Natural killer cell treated with Interleukin-12 subunit alpha and Interleukin-12 subunit beta and Interleukin-15 and Interleukin-18, amount 100 ng/mL, for 72 hours (primary cell): ENCODE measurements at regions not wholly inside any gene's neighbourhood (a gene's known extent, or its start where the extent isn't known, plus 50 kb on each side); places are given as distances from the start of the nearest gene placed in this dataset.

Experiments
- ATAC-seq, 2 donors: fragments of 150-1000 bp; cut with Tn5 transposase in 1 of 2; sonication (Bioruptor Pico), chemical (Tn5 transposase) in 1 of 2; 2 replicates each; pipeline ENCODE4 v1.10.0; 2021
- DNase-seq: peaks from one replicate; pipeline ENCODE4 v3.0.0; 2022; ENCODE audit warnings: low spot score
- H3K27ac Mint-ChIP-seq, 2 donors: 1 replicate in 1 of 2; 2 replicates in 1 of 2; pipeline ENCODE4 v1.8.0; 2022; ENCODE audit warnings: mixed read lengths in 2 of 2, mild to moderate bottlenecking in 1 of 2, moderate library complexity in 1 of 2
- H3K27me3 Mint-ChIP-seq, 2 donors: 1 replicate in 1 of 2; 2 replicates in 1 of 2; pipeline ENCODE4 v1.8.0; 2022; ENCODE audit warnings: mixed read lengths in 2 of 2
- H3K36me3 Mint-ChIP-seq: one replicate; pipeline ENCODE4 v1.8.0; 2022; ENCODE audit warnings: mixed read lengths
- H3K4me1 Mint-ChIP-seq, 2 donors: 1 replicate in 1 of 2; 2 replicates in 1 of 2; pipeline ENCODE4 v1.8.0; 2022; ENCODE audit warnings: low read depth in 2 of 2, mixed read lengths in 2 of 2, mild to moderate bottlenecking in 1 of 2
- H3K4me3 Mint-ChIP-seq: one replicate; pipeline ENCODE4 v1.8.0; 2022; ENCODE audit warnings: mixed read lengths
- H3K9me3 Mint-ChIP-seq: 2 replicates; pipeline ENCODE4 v1.8.0; 2022; ENCODE audit warnings: mixed read lengths

DNA sequence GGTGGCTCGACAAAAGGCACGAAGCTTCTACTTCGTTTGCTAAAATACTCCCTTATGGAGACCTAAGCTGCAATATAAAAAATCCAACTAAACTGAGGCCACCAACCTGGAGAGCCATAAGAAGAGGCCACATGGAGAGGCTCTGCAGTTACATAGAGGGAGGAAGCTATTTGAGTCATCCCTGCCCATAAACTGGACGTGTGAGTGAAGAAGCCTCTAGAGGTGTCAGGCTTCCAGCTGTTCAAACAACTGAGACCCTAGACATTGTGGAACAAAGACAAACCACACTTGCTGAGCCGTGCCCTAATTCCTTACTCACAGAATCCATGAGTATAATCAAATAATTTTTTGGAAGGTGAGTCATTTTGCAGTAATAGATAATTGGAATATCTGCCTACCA is 50.2 kb upstream of the GMNC start:
- H3K36me3 Mint-ChIP-seq = no peaks in the 10 kb centered on the region
- no peak overlapping the region for H3K4me3 Mint-ChIP-seq
- ATAC-seq (no peak), DNase-seq (no peak)
- peaks cover 3% of the 10 kb centered on the region for H3K9me3 Mint-ChIP-seq
- H3K27me3 Mint-ChIP-seq = no peaks in the 10 kb centered on the region
- H3K27ac Mint-ChIP-seq = no peak overlapping the region
- H3K4me1 Mint-ChIP-seq = no peaks in the 10 kb centered on the region
